Fibroblast of lung (primary cell): ENCODE measurements at regions not wholly inside any gene's neighbourhood (a gene's known extent, or its start where the extent isn't known, plus 50 kb on each side); places are given as distances from the start of the nearest gene placed in this dataset.

Experiments used
- DNase-seq, 2 donors: peaks; one replicate each; pipeline versions ENCODE4 v3.0.0 to v3.0.0-alpha.2; 2010; ENCODE audit warnings: low read depth in 2 of 2
- H2AFZ ChIP-seq: 2 replicates; pipeline ENCODE4 v1.5.1; 2012; ENCODE audit warnings: low read length, control low read depth, inconsistent platforms
- H3K27ac ChIP-seq: 2 replicates; pipeline ENCODE4 v1.5.1; 2011; ENCODE audit warnings: low read length, control low read depth; ENCODE audit not compliant: insufficient read depth
- H3K27me3 ChIP-seq: 2 replicates; pipeline ENCODE4 v1.5.1; 2011; ENCODE audit warnings: mild to moderate bottlenecking, low read length; ENCODE audit not compliant: control insufficient read depth, insufficient read depth
- H3K36me3 ChIP-seq: 2 replicates; pipeline ENCODE4 v1.5.1; 2011; ENCODE audit warnings: low read length; ENCODE audit not compliant: control insufficient read depth, insufficient read depth
- H3K4me1 ChIP-seq: 2 replicates; pipeline ENCODE4 v1.5.1; 2011; ENCODE audit warnings: low read length; ENCODE audit not compliant: control insufficient read depth, insufficient read depth; ENCODE audit errors: extremely low read depth
- H3K4me2 ChIP-seq: 2 replicates; pipeline ENCODE4 v1.5.1; 2011; ENCODE audit warnings: low read length, control low read depth; ENCODE audit not compliant: insufficient read depth; ENCODE audit errors: extremely low read depth
- H3K4me3 ChIP-seq, 4 experiments: fragments of 200-600 bp in 1 of 4; sonication (generic) in 1 of 4; replicated peaks in 1 of 4; 2 replicates each; pipeline ENCODE4 v1.5.1; 2011 to 2016; ENCODE audit warnings: low read length in 4 of 4, low read depth in 3 of 4, mild to moderate bottlenecking in 3 of 4, control low read depth in 2 of 4, inconsistent platforms in 1 of 4, mixed read lengths in 1 of 4; ENCODE audit not compliant: insufficient read depth in 1 of 4; ENCODE audit errors: control extremely low read depth in 1 of 4
- H3K79me2 ChIP-seq: 2 replicates; pipeline ENCODE4 v1.5.1; 2012; ENCODE audit warnings: mild to moderate bottlenecking, low read length, inconsistent platforms; ENCODE audit not compliant: control insufficient read depth, insufficient read depth
- H3K9ac ChIP-seq: 2 replicates; pipeline ENCODE4 v1.5.1; 2011; ENCODE audit warnings: mild to moderate bottlenecking, low read length, control low read depth; ENCODE audit not compliant: insufficient read depth
- H3K9me3 ChIP-seq: 2 replicates; pipeline ENCODE4 v1.5.1; 2012; ENCODE audit warnings: low read depth, low read length; ENCODE audit not compliant: control insufficient read depth, insufficient read depth
- H4K20me1 ChIP-seq: 2 replicates; pipeline ENCODE4 v1.5.1; 2011; ENCODE audit warnings: low read length; ENCODE audit not compliant: control insufficient read depth, insufficient read depth; ENCODE audit errors: extremely low read depth
- EZH2 ChIP-seq: IDR thresholded peaks from 2 replicates; pipeline ENCODE4 v1.5.1; 2012; ENCODE audit warnings: low read length, control low read depth, mild to moderate bottlenecking; ENCODE audit errors: missing control alignments
- TF ChIP-seq, protein P1 (sequence below), 2 donors: IDR thresholded peaks in 1 of 2; conservative IDR thresholded peaks in 1 of 2; 1 replicate in 1 of 2; 2 replicates in 1 of 2; pipeline ENCODE4 v1.5.1; 2011 to 2012; ENCODE audit warnings: low read length in 2 of 2, control low read depth in 1 of 2, inconsistent platforms in 1 of 2, low read depth in 1 of 2, mild to moderate bottlenecking in 1 of 2

- H3K79me2 ChIP-seq = no peaks in the 10 kb centered on the region
These were observed 2188.5 kb upstream of the WWC1 start for GRCh38 chr5:166102947-166103346.

DNA sequence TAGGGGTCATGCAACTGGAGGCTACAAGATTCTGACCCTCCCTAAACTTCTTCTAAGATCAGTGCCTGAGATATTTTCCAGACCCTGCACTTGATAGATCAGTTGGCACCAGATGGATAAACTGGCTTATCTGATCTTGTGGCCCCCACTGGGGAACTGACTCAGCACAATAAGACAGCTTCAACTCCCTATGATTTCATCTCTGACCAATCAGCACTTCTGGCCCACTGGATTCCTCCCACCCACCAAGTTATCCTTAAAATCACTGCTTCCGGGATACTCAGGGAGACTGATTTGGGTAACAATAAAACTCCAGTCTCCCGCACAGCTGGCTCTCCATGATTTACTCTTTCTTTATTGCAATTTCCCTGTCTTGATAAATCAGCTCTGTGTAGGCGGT, 2180.4 kb upstream of the WWC1 start:
- no peaks in the 10 kb centered on the region for H3K27me3 ChIP-seq
- H3K79me2 ChIP-seq = no peaks in the 10 kb centered on the region
- no peak for DNase-seq
- H3K4me1 ChIP-seq = no peaks in the 10 kb centered on the region
- H2AFZ ChIP-seq = no peak overlapping the region
- TF ChIP-seq EZH2 = no peak
- TF ChIP-seq, protein P1, sequence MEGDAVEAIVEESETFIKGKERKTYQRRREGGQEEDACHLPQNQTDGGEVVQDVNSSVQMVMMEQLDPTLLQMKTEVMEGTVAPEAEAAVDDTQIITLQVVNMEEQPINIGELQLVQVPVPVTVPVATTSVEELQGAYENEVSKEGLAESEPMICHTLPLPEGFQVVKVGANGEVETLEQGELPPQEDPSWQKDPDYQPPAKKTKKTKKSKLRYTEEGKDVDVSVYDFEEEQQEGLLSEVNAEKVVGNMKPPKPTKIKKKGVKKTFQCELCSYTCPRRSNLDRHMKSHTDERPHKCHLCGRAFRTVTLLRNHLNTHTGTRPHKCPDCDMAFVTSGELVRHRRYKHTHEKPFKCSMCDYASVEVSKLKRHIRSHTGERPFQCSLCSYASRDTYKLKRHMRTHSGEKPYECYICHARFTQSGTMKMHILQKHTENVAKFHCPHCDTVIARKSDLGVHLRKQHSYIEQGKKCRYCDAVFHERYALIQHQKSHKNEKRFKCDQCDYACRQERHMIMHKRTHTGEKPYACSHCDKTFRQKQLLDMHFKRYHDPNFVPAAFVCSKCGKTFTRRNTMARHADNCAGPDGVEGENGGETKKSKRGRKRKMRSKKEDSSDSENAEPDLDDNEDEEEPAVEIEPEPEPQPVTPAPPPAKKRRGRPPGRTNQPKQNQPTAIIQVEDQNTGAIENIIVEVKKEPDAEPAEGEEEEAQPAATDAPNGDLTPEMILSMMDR (conservative IDR thresholded peaks at IDR 0.05 in 1 of 2, IDR thresholded peaks at IDR 0.05 in 1 of 2; ENCODE audit: low read depth in 1 of 2, low read length in 2 of 2) = no peak
- H3K4me3 ChIP-seq = no peak overlapping the region
- H3K36me3 ChIP-seq = no peaks in the 10 kb centered on the region
- H3K27ac ChIP-seq = no peak overlapping the region
- H3K9ac ChIP-seq = no peak overlapping the region
- H3K4me2 ChIP-seq = no peak overlapping the region
- no peaks in the 10 kb centered on the region for H4K20me1 ChIP-seq
- H3K9me3 ChIP-seq = no peaks in the 10 kb centered on the region

More at GRCh38 chr5:166102947-166103346, 2188.5 kb upstream of the WWC1 start:
- Histone ChIP-seq H3K4me1 (no peaks in the 10 kb centered on the region), H3K27me3 (no peaks in the 10 kb centered on the region), H3K9me3 (no peaks in the 10 kb centered on the region), H4K20me1 (no peaks in the 10 kb centered on the region), H3K4me3 (no peak overlapping the region), H3K9ac (no peak overlapping the region), H3K4me2 (no peak overlapping the region), H2AFZ (no peak overlapping the region), H3K27ac (no peak overlapping the region), H3K36me3 (no peaks in the 10 kb centered on the region)
- TF ChIP-seq, protein P1 (conservative IDR thresholded peaks at IDR 0.05 in 1 of 2, IDR thresholded peaks at IDR 0.05 in 1 of 2; ENCODE audit: low read depth in 1 of 2, low read length in 2 of 2) = no peak
- no peak for TF ChIP-seq EZH2
- no peak for DNase-seq

- Histone ChIP-seq H3K79me2 (no peaks in the 10 kb centered on the region), H3K27ac (no peak overlapping the region), H3K4me2 (no peak overlapping the region), H3K27me3 (no peaks in the 10 kb centered on the region), H3K9me3 (no peaks in the 10 kb centered on the region), H3K4me1 (no peaks in the 10 kb centered on the region), H2AFZ (no peak overlapping the region), H4K20me1 (no peaks in the 10 kb centered on the region), H3K36me3 (no peaks in the 10 kb centered on the region), H3K4me3 (no peak overlapping the region), H3K9ac (no peak overlapping the region)
- TF ChIP-seq, protein P1 (conservative IDR thresholded peaks at IDR 0.05 in 1 of 2, IDR thresholded peaks at IDR 0.05 in 1 of 2; ENCODE audit: low read depth in 1 of 2, low read length in 2 of 2) = no peak
- TF ChIP-seq EZH2 = no peak
- DNase-seq = no peak
These were observed 2174.1 kb upstream of the WWC1 start for GRCh38 chr5:166117072-166118066.
